ENCODE measurements at regions not wholly inside any gene's neighbourhood (a gene's known extent, or its start where the extent isn't known, plus 50 kb on each side); places are given as distances from the start of the nearest gene placed in this dataset.

GRCh38 chr20:39535301-39535700 is 573.2 kb downstream of the DHX35 start:
- H3K4me1 Mint-ChIP-seq (ENCODE audit: low read depth): no peaks in the 10 kb centered on the region
- Histone ChIP-seq H3K27me3 (ENCODE audit: control insufficient read depth in 1 of 2, insufficient read depth in 2 of 2, low read length in 2 of 2) (no peaks in the 10 kb centered on the region), H3K9me3 (ENCODE audit: control insufficient read depth in 1 of 2, insufficient read depth in 1 of 2, low read length in 2 of 2) (peaks cover 0 to 5% of the 10 kb centered on the region in 2 experiments), H3K27ac (ENCODE audit: low read depth in 1 of 2, low read length in 2 of 2) (no peak overlapping the region), H3K4me1 (ENCODE audit: insufficient read depth, low read length) (no peaks in the 10 kb centered on the region), H3K4me3 (ENCODE audit: low read length) (no peak overlapping the region), H3K36me3 (ENCODE audit: insufficient read depth, low read length) (no peaks in the 10 kb centered on the region)
- H3K27me3 Mint-ChIP-seq: no peaks in the 10 kb centered on the region
- H3K4me3 Mint-ChIP-seq: no peak overlapping the region
- ATAC-seq (ENCODE audit: poor library complexity): no peak
- intact Hi-C loops (cut with DNase I, micrococcal nuclease): no loop called here
- no peaks in the 10 kb centered on the region for H3K36me3 Mint-ChIP-seq (ENCODE audit: low read depth)
- no peak overlapping the region for H3K27ac Mint-ChIP-seq
- no peak for TF ChIP-seq CTCF (IDR thresholded peaks at IDR 0.05)
- CTCF ChIA-PET: no interaction called here
- H3K9me3 Mint-ChIP-seq: peaks cover 2% of the 10 kb centered on the region
- no peak for DNase-seq
- POLR2A ChIA-PET: no interaction called here

DNA sequence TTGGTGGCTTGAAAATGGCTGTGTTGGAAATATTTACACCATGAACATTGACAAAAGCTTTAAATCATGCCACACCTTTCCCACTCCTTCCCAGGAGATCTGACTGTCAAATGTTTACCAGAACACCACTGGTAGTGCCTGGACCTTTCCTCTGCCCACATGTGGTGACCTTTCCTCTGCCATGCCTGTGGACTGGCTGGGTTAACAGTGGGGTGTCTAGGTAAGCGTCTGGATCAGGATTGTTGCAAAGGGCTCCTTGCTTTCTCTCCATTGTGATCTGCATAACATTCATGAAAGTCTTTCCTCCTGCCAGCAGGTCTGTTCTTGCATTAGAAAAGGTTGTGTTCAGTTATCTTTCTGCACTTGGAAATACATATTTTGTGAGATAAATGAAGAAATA is 572.7 kb downstream of the DHX35 start:
- H3K27me3 Mint-ChIP-seq: no peaks in the 10 kb centered on the region
- ChIA-PET POLR2A (no interaction called here), CTCF (no interaction called here)
- intact Hi-C loops (cut with DNase I, micrococcal nuclease): no loop called here
- no peak for TF ChIP-seq CTCF (IDR thresholded peaks at IDR 0.05)
- no peaks in the 10 kb centered on the region for H3K36me3 ChIP-seq (ENCODE audit: insufficient read depth, low read length)
- no peaks in the 10 kb centered on the region for H3K27me3 ChIP-seq (ENCODE audit: control insufficient read depth in 1 of 2, insufficient read depth in 2 of 2, low read length in 2 of 2)
- H3K4me1 ChIP-seq (ENCODE audit: insufficient read depth, low read length): no peaks in the 10 kb centered on the region
- no peak overlapping the region for H3K4me3 Mint-ChIP-seq
- peaks cover 0 to 5% of the 10 kb centered on the region in 2 experiments for H3K9me3 ChIP-seq (ENCODE audit: control insufficient read depth in 1 of 2, insufficient read depth in 1 of 2, low read length in 2 of 2)
- H3K27ac Mint-ChIP-seq: no peak overlapping the region
- DNase-seq (no peak), ATAC-seq (ENCODE audit: poor library complexity) (no peak)
- peaks cover 2% of the 10 kb centered on the region for H3K9me3 Mint-ChIP-seq
- H3K4me1 Mint-ChIP-seq (ENCODE audit: low read depth): no peaks in the 10 kb centered on the region
- no peak overlapping the region for H3K4me3 ChIP-seq (ENCODE audit: low read length)
- no peaks in the 10 kb centered on the region for H3K36me3 Mint-ChIP-seq (ENCODE audit: low read depth)
- no peak overlapping the region for H3K27ac ChIP-seq (ENCODE audit: low read depth in 1 of 2, low read length in 2 of 2)

DNA sequence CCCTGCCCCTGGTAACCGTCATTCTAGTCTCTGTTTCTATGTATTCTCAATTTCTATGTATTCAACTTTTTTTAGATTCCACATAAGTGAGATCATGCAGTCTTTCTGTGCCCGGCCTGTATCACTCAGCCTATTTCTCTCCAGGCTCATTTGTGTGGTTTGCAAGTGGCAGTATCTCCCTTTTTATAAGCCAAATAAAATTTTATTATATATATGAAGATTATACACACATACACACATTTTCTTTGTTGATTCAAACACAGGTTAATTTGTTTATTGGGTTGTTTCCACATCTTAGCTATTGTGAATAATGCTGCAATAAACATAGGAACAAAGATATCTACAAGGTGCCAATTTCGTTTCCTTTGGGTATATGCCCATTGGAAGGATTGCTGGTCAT is 571.7 kb downstream of the DHX35 start:
- ATAC-seq (ENCODE audit: poor library complexity) (no peak), DNase-seq (no peak)
- no peaks in the 10 kb centered on the region for H3K36me3 ChIP-seq (ENCODE audit: insufficient read depth, low read length)
- peaks cover 0 to 5% of the 10 kb centered on the region in 2 experiments for H3K9me3 ChIP-seq (ENCODE audit: control insufficient read depth in 1 of 2, insufficient read depth in 1 of 2, low read length in 2 of 2)
- H3K36me3 Mint-ChIP-seq (ENCODE audit: low read depth): no peaks in the 10 kb centered on the region
- H3K4me1 ChIP-seq (ENCODE audit: insufficient read depth, low read length): no peaks in the 10 kb centered on the region
- no peaks in the 10 kb centered on the region for H3K27me3 ChIP-seq (ENCODE audit: control insufficient read depth in 1 of 2, insufficient read depth in 2 of 2, low read length in 2 of 2)
- POLR2A ChIA-PET: no interaction called here
- no peak overlapping the region for H3K27ac ChIP-seq (ENCODE audit: low read depth in 1 of 2, low read length in 2 of 2)
- no peak overlapping the region for H3K27ac Mint-ChIP-seq
- no peak overlapping the region for H3K4me3 ChIP-seq (ENCODE audit: low read length)
- no peak for TF ChIP-seq CTCF (IDR thresholded peaks at IDR 0.05)
- H3K27me3 Mint-ChIP-seq: peaks cover 6% of the 10 kb centered on the region
- intact Hi-C loops (cut with DNase I, micrococcal nuclease): no loop called here
- no peak overlapping the region for H3K4me3 Mint-ChIP-seq
- CTCF ChIA-PET: no interaction called here
- H3K9me3 Mint-ChIP-seq: peaks cover 2% of the 10 kb centered on the region
- no peaks in the 10 kb centered on the region for H3K4me1 Mint-ChIP-seq (ENCODE audit: low read depth)
